Fibroblast of lung (primary cell): ENCODE measurements at regions not wholly inside any gene's neighbourhood (a gene's known extent, or its start where the extent isn't known, plus 50 kb on each side); places are given as distances from the start of the nearest gene placed in this dataset.

Experiments
- CTCF ChIP-seq, 2 donors: IDR thresholded peaks in 1 of 2; conservative IDR thresholded peaks in 1 of 2; 1 replicate in 1 of 2; 2 replicates in 1 of 2; pipeline ENCODE4 v1.5.1; 2011 to 2012; ENCODE audit warnings: low read length in 2 of 2, control low read depth in 1 of 2, inconsistent platforms in 1 of 2, low read depth in 1 of 2, mild to moderate bottlenecking in 1 of 2
- EZH2 ChIP-seq: IDR thresholded peaks from 2 replicates; pipeline ENCODE4 v1.5.1; 2012; ENCODE audit warnings: low read length, control low read depth, mild to moderate bottlenecking; ENCODE audit errors: missing control alignments

DNA sequence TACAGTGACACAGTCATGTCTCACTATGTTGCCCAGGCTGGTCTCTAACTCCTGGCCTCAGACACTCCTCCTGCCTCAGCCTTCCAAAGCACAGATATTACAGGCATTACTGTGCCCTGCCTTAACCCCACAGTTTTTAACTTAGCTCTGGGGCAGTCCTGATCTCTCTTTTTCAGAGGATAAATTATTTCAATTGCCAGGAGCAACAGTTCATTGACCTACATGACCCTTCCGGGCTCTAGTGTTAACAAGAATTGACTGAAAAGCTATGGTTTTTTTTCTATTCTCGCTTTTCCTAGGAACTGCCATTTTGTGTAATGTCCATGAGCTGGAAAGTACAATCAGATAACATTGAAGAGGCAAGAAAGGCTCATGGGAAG is 92.8 kb downstream of the HNRNPLL start:
- TF ChIP-seq CTCF (conservative IDR thresholded peaks at IDR 0.05 in 1 of 2, IDR thresholded peaks at IDR 0.05 in 1 of 2; ENCODE audit: low read depth in 1 of 2, low read length in 2 of 2) = no peak
- TF ChIP-seq EZH2 = no peak
